ENCODE measurements at regions not wholly inside any gene's neighbourhood (a gene's known extent, or its start where the extent isn't known, plus 50 kb on each side); places are given as distances from the start of the nearest gene placed in this dataset.

DNA sequence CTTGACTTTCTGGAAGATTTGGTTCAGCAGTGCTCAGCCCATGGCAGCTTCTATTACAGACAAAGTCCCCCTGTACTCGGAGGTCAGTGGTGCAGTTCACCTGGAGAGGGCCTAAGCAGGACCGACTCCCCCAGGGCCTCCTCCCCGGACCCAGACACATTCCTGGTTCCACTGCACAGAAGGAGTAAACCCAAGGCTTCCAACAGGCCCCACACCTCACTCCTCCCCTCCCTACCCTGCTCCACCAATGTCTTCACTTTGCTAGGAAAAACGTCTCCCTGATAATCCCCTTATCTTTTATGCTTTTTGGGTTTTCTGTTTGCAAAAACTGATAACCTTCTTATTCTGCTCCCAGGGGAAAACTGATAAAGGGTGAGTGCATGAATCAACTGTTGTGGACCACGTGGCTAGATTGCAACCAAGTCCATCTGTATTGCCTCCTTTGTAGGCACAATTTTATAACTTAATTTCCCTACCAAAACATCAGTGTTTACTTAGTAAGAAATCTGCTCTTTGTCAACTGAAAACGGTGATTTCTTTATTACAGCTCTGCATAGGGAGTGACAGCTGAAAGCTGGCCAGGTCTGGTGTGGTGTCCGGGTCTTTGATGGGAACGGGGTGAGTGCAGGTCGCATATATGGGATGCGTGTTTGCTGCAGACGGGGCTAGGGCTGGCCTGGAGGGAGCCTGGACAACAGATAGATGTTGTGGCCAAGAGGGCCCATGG, 202.5 kb downstream of the GLI2 start:
- DNase-seq (ENCODE audit: low read depth), result no peak

DNA sequence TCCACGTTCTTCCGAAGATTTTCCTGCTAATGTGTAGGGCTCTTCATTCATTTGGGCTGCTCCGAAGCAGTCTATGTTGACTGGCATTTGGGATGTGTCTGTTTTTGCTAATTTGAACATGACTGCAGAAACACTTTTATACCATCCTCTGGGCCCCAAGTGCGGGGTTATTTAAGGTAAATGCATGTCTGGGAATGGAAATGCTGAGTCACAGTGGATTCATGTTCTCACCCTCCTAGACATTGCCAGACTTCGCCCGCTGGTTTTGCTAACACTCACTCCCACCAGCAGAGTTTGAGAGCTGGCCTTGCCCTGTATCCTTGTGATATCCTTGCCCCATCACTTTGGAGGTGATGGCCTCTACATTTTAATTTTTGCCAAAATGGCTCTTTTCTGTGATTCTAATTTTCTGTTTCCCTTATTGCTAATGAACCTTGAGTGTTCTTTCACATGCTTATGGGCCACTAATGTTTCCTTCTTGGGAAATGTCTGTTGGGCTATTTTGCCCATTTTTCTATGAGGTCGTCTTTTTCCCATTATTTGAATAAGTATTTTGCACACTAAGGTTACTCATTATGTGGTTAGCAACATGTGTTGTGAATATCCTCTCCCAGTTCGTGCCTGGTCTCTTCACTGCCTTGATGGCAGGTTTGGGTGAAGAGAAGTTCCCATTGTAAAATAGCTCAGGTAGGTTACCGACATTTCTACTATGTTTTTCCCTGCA, 204.1 kb downstream of the GLI2 start:
- peak; percentile 61 for DNase-seq (ENCODE audit: low read depth)

DNA sequence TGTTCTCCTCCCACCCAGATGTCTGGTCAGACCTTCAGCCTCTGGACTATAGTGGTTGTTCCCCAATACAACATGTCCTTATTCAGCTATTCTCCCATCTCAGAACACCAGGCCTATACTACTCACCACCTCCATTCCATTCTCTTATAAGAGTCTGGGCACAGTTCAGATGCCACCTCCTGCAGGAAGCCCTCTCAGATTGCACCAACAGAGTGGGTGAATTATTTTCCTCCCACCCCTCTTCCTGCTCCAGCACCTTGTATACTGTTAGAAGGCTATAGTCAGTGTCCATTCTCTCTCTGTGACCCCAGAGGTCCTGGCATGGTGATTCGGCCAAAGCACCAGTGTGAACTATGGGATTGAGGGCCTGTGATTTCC, 204.6 kb downstream of the GLI2 start:
- no peak for DNase-seq (ENCODE audit: low read depth)

DNA sequence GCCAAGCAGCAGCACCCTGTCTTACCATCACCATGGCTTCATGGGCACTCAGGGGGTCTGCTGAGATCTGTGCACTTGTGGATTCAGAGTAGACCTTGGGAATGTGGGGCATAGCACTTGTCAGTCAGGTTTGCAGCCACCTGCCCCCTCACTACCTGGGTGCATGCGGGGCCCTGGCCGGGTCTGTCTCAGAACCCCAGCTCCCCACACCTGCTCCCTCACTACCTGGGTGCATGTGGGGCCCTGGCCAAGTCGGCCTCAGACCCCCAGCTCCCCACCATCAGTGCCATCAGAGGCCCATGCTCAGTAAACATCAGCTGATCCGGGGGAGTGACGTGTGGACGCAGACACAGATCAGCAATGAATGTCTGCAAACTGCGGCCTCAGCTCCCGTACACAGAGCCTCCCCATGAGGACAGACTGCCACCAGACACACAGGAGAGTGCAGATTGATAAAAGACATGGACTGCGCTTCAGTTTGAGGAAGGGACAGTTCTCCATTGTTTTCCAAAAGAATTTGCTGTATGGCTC, 205.1 kb downstream of the GLI2 start:
- no peak for DNase-seq (ENCODE audit: low read depth)

DNA sequence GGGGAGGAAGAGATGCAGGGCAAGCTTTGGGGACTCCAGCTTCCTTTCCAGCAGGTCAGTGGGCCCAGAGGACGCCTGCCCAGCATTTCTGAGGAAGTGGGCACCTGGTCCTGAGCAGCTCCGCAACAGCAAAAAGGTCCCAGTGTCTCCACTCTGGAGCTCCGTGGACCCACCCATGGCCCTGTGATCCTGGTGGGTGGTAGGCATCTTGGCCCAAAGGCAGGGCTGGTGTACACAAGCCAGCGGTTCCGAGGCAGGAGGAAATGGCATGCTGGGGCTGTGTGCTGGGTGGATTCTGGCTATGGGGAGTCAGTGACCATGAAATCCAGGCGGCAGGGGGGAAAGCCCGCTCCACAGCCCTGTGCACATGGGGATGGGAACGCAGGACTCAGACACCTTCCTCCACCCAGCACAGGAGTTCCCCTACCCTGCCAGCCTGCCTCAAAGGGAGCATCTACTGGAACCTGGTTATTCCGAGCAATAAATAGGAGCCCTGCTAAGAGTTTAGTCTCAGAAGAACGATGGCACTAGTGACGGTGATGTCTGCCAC, 206.0 kb downstream of the GLI2 start:
- no peak for DNase-seq (ENCODE audit: low read depth)

DNA sequence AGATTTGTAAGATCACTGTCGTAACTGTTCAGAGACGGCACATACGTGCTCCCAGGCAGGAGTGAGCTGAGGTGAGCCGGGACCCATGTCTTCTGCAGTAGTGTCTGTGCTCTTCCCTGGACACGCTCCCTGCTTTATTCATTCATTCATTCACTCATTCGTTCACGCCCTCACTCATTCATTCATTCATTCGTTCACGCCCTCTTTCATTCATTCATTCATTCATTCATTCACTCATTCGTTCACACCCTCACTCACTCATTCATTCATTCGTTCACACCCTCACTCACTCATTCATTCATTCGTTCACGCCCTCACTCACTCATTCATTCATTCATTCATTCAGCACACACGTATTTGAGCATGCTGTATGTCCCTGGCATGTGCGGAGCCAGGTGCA, 207.0 kb downstream of the GLI2 start:
- no peak for DNase-seq (ENCODE audit: low read depth)

DNA sequence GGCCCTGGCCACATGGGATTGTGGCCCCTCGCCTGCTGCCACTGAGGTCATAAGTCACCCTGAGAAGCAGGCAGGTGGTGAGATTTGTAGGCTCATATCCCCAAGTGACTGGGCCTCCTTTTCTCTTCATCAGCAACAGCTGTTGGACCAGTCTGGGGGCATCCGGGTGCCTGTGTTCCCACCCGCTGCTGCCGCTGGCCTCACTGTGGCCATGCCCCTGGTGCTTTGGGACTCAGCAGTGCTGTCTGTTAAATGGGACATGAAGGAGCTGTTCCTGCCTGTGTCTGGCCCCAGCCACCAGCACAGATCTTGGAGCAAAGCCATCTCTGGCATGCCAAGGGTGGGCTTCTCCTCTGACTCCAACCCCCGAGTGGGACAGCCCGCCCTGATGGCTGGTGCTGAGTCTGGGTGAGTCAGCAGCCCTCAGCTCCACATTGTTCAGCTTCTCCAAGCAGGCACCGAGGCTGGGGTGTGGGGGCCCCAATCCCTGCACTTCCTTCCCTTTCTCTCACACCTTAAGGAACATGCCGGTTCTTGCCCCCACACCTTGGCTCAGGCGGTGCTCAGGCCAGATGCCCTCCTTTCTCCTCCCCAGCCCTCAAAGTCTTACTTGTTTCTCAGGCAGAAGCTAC, 207.9 kb downstream of the GLI2 start:
- DNase-seq (ENCODE audit: low read depth), result no peak

DNA sequence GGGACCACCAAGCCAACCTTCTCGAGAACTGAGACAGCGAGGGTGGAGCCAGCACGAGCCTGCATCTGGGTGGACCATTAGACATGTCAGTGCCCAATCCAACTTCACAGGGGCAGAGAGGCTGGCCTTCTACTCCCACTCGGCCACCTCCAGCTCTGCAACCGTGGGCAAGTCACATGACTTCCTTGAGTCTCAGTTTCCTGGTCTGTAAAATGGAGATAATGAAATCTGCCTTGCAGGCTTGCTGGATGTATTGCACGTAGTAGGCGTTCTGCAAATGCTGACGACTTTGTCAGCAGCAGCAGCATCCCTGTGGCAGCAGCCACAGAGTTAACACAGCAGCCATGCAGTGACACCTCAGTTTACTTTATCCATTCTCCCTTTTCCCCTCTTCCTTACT, 208.9 kb downstream of the GLI2 start:
- DNase-seq (ENCODE audit: low read depth), result no peak

DNA sequence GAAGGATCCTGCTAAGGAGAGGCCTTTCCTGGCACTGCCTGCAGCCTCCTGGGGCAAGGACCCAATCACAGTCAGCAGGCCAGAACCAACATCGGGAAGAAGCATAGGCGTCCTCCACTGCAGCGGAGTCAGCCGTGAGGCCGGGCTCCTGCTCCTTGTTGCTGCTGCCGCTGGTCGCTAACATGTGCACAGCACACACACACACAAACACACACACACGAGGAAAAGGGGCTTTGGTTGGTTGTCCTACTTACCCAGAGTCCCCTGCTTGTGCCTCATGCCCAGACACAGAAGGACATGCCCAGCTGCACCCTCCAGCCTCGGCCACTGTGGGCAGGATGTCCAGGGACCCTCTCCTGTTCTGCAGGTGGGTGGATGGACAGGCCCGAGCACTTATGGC, 209.4 kb downstream of the GLI2 start:
- no peak for DNase-seq (ENCODE audit: low read depth)

DNA sequence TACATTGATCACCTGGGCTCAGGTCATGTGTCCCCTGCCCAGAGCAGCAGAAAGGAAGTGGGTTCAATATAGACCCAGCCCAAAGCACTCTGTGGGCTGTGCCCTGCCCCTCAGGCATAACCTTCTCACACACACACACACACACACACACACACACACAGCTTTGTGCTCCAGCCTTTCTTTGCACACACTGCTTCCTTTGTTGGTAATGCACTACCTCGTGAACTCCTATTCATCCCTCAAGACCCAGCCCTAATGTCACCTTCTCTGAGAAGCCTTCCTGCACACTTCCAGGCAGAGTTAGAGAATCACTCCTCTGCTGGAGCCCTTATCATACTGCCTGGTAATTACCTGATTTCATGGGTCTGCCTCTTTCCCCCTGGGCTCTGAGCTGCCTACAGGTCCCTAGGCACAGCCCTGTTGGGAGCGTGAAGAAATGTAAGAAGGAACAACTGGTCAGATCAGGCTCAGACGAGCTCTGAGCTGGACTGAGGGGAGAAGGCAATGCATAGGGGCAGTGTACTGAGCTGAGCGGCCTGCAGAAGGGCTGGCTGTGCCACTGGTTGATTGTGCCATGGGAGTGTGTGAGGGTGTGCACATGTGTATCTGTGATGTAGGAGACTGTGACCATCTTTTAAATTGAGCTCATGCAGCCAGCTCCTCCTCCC, 210.3 kb downstream of the GLI2 start:
- no peak for DNase-seq (ENCODE audit: low read depth)

DNA sequence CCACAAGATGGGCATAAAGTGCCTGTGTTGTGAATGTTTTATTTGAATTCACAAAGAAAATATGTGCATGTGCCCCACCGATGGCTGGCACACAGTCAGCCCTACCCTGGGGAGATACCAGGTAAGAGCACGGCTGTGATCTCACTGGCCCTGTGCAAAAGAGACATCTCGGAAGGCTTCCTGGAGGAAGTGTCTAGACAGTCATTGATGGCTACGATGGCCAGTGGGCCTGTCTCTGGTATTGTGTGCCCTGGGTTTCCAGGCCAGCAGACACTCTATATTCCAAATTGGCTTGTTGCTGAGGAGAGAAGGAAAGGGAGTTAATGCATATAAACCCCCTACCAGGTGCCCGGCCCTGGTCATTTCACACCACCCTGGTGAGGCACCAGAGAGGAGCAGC, 211.7 kb downstream of the GLI2 start:
- DNase-seq (ENCODE audit: low read depth), result no peak

DNA sequence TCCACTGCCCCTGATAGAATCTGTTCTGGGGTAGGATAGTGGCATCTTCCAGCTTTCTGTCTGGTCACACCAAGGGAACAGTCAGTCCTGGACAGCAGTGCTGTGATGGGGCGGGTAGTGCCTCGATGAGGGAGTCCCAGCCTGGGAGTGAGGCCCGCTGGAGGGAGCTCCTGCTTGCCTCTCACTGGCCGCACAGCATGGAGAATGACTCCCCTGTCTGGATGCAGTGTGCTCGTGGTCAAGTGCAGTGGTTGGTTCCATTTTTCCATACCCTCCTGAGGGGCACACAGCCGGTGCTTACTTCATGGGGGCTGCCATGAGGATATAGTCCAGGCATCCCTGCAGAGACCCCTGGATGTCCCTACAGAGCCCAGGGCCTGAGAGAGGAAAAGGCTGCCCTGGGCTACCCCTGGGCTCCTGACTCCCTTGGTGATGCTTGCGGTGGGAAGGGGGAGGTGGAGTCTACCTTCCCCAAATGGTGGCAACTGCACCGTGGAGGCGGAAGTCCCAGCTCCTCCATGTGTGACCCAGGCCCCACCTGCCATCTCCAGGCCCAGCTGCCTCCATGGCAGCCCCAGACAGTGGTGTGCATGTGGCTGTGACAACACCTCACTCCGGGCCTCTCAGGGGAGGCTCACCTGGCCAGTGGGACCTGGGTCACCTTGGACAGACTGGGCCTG, 212.5 kb downstream of the GLI2 start:
- DNase-seq (ENCODE audit: low read depth), result no peak

DNA sequence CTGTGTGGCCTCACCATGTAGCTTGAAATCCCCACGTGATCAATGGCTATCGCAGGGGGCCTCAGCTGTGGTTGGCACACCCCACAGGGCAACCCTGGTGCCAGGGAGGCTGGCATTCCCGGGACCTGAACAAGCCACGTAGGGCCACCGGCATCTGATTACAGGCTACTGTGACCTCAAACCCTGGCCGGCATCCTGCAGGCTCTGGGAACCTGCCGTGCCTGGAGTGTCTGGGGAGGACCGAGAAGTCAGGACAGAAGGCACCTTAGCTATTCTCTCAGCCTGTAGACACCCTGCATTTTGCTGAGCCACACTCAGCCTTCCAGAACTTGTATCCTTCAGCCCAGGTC, 213.0 kb downstream of the GLI2 start:
- no peak for DNase-seq (ENCODE audit: low read depth)

DNA sequence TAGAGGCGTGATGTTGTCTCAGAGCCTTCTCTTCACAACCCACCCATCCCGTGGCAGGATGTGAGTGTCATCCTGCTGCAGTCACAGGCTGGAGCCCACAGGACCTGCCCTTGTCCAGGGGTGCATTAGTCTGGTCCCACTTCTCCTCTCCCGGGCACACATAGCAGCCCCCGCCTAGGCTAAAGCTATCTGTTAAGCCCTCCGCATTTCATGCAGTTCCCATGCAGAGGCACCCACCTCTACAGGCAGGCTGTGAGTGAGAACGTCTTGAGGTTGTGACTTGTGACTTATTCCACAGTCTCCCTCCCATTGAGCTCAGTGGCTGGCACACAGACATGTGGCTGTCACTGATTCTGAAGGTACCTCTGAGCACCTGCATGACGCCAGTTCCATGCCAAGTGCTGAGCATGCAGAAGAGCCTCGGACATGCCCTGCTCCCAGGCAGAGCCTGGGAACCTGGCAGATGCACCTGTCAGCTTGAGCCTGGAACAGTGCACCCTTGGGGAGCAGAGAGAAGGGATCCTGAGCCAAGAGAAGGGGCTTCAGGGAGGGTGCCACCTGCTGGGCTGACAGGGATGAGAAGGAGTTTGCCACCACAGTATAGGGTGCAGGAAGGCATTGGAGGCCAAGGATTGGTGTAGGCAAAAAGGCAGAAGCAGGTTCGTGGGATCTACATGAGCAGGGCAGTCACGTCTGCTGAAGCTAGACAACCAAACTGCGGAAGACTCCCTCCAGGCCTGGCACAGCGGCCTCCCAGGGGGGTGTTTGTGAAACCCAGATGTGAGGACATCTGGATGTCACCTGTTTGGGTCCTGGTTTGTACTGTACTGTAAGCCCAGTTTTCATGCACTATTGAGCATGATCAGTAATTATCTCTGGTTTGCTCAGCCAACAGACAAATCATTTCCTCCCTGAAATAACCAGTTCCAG, 213.6 kb downstream of the GLI2 start:
- no peak for DNase-seq (ENCODE audit: low read depth)

DNA sequence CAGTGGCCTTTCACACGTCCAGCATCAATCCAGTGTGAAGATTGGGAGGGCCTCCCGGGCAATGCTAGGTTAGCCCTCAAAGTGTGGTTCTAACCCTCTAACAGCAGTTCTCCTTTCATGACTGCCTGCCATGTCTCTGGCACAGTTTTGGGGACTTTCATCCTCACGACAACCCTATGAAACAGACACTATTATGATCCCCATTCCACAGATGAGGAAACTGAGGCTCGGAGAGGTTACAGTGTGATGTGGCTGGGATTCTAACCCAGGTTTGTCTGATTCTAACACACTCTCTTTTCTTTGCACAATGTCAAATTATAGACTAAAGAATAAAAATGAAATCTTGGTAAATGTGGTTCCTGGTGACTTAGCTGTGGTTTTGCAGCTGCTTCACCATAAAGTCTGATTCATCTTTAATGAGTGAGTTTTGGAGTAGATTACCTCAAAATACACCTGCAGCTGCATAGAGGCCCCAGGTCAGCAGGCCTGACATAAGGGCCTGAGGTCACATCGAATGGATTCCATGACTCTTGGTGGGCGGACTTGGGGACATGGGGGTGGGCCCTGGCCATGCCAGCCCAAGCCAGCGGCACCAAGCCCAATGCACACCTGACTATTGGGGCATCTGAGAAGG, 214.4 kb downstream of the GLI2 start:
- DNase-seq (ENCODE audit: low read depth), result no peak

DNA sequence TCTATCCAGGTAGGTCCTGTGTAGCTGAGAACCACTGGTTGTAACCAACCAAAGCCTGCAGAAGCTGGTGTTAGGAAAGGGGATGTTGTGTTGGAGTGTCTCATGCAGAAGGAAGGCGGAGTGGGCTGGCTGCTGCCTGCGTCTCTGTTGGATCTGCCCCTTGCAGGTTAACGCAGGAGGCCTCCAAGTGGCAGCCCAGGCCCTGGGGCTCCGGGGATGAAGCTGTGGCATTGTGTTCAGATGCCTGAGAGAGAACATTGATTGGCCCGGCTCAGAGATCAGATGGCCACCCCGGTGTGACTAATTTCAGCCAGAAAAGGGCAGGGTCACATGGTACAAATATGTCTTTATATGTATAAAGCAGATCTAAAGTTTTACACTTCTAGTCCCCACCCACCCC, 216.0 kb downstream of the GLI2 start:
- DNase-seq (ENCODE audit: low read depth), result no peak

DNA sequence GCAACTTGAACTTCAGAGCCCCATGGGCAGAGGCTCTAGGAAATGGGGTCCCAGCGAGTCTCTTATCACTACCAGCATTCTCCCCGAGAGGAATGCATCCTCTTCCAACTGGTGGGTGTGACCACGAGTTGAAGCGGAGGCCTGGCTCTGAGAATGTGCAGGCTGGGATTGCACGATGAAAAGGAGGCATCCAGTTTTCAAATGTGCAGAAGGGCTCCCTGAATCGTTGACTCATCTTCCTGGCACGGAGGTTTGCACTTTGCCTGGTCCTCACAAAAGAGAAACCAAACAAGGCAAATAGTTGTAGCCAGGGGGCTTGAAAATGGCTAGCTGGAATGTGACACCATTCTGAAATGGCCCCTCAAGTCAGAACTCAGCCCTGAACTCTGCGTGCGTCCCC, 216.7 kb downstream of the GLI2 start:
- no peak for DNase-seq (ENCODE audit: low read depth)

DNA sequence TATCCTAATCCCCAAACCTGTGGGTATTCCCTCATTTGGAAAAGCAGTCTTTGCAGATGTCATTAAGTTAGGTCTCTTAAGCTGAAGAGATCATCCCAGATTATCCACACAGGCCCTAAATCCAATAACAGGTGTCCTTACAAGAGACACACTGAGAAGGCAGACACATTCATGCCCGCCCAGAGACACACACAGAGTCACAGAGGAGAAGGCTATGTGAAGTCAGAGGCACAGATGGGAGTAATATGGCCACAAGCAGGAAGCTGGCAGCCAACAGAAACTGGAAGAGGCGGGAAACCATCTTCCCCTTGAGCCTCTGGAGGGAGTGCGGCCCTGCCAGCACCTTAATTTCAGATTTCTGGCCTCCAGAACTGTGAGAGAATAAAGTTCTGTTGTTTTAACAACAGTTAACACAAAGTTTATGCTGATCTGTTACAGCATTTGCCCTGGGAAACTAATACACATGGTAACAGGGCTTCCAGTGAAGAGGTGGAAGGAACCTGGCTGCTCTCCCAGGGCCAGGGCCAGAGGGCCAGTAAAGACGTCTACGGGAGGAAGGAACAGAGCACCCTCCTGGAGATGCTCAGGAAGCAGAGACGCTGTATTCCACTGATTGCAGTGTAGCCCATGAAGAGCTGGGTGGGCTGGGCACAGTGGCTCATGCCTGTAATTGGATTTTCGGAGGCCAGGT, 217.5 kb downstream of the GLI2 start:
- DNase-seq (ENCODE audit: low read depth), result no peak

DNA sequence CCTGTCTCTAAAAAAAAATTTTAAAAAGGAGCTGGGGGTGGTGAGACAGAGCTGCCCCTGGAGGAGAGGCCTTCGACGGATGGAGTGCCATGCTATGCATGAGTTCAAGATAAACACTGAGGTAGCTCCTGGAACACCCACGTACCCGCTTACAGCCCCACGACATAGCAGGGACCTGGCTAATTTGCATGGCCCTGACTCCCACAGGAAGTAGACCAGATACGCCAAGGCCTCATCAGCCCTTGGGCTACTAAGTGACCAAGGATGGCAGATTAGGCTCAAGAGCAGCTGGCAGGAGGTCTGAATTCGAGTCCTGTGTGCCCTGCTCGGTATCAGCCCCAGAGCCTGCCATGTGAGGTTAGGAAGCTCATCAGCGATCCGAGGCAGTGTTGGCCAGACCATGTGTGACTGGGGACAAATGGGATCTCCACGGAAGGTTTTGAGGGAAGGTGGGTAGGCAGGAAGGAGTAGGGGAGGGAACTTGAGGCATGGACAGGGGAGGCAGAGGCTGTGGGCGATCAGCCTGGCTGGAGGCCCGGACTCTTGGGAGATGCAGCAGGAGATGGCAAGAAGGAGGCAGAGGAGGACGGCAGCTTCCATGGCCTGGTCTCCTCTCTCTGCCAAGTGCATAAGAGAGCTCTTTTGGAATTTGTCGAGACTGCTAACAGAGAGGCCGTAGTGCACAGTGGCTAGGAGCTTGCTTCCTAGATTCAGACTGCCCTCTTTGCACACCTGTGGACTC, 218.3 kb downstream of the GLI2 start:
- no peak for DNase-seq (ENCODE audit: low read depth)

Measured in non-pigmented ciliary epithelial cell (primary cell).